GM12872 (cell line): ENCODE measurements at regions not wholly inside any gene's neighbourhood (a gene's known extent, or its start where the extent isn't known, plus 50 kb on each side); places are given as distances from the start of the nearest gene placed in this dataset.

Experiments
- CTCF ChIP-seq: IDR thresholded peaks from 3 replicates; pipeline ENCODE4 v1.5.1; 2011; ENCODE audit warnings: low read depth, mild to moderate bottlenecking, low read length, moderate library complexity; ENCODE audit not compliant: insufficient read depth

- no peak for TF ChIP-seq CTCF
Measured at GRCh38 chr6:104599821-104600638, 259.7 kb downstream of the HACE1 start.

GRCh38 chr6:104597541-104598050 is 262.1 kb downstream of the HACE1 start:
- no peak for TF ChIP-seq CTCF

- TF ChIP-seq CTCF, result no peak
Measured at GRCh38 chr6:104596091-104596490, 263.6 kb downstream of the HACE1 start.

- TF ChIP-seq CTCF, result no peak
Measured at GRCh38 chr6:104595311-104595820, 264.4 kb downstream of the HACE1 start.

GRCh38 chr6:104591573-104592334 is 268.0 kb downstream of the HACE1 start:
- TF ChIP-seq CTCF, result no peak

GRCh38 chr6:104589940-104590339 is 269.8 kb downstream of the HACE1 start:
- TF ChIP-seq CTCF, result no peak

GRCh38 chr6:104585646-104586045 is 274.1 kb downstream of the HACE1 start:
- TF ChIP-seq CTCF, result no peak
